ENCODE measurements at regions not wholly inside any gene's neighbourhood (a gene's known extent, or its start where the extent isn't known, plus 50 kb on each side); places are given as distances from the start of the nearest gene placed in this dataset.
A peak's percentile ranks its signal among the peaks of the same experiment; 100 is the strongest.

- Histone ChIP-seq H3K4me3 (ENCODE audit: low read depth, low read length) (no peak overlapping the region), H3K9me3 (ENCODE audit: severe bottlenecking) (no peaks in the 10 kb centered on the region), H3K27ac (no peak overlapping the region; the same call in 1 of the 2 replicates), H3K27me3 (ENCODE audit: insufficient read depth, low read depth, severe bottlenecking) (no peaks in the 10 kb centered on the region), H3K36me3 (no peaks in the 10 kb centered on the region)
- peak; percentile 59 for DNase-seq
- TF ChIP-seq, protein P1, sequence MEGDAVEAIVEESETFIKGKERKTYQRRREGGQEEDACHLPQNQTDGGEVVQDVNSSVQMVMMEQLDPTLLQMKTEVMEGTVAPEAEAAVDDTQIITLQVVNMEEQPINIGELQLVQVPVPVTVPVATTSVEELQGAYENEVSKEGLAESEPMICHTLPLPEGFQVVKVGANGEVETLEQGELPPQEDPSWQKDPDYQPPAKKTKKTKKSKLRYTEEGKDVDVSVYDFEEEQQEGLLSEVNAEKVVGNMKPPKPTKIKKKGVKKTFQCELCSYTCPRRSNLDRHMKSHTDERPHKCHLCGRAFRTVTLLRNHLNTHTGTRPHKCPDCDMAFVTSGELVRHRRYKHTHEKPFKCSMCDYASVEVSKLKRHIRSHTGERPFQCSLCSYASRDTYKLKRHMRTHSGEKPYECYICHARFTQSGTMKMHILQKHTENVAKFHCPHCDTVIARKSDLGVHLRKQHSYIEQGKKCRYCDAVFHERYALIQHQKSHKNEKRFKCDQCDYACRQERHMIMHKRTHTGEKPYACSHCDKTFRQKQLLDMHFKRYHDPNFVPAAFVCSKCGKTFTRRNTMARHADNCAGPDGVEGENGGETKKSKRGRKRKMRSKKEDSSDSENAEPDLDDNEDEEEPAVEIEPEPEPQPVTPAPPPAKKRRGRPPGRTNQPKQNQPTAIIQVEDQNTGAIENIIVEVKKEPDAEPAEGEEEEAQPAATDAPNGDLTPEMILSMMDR (IDR thresholded peaks at IDR 0.05; ENCODE audit: low read depth, low read length): no peak
Measured at GRCh38 chr15:70362350-70362749, 264.6 kb upstream of the TLE3 start.

DNA sequence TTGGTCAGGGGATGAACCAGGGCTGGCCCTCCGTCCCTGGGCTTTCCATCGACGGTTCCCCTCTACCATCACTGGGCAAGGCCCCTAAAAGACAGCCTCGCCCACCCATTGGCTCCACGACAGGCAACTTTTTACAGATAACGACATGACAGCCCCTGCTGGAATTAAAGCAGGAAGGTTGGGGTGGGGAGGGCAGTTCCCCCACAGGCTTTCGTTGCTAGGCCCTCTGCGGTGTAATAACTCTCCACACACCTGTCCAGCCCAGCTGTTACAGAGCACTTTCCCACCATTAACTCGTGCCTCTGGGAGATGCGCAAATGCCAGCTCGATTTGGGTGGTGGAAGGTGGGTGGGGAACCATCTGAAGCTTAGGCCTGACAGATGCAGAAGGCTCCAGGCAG is 264.2 kb upstream of the TLE3 start:
- no peak for DNase-seq
- TF ChIP-seq, protein P1 (IDR thresholded peaks at IDR 0.05; ENCODE audit: low read depth, low read length): no peak
- H3K9me3 ChIP-seq (ENCODE audit: severe bottlenecking): no peaks in the 10 kb centered on the region
- no peak overlapping the region for H3K27ac ChIP-seq
- no peaks in the 10 kb centered on the region for H3K36me3 ChIP-seq
- no peaks in the 10 kb centered on the region for H3K27me3 ChIP-seq (ENCODE audit: insufficient read depth, low read depth, severe bottlenecking)
- no peak overlapping the region for H3K4me3 ChIP-seq (ENCODE audit: low read depth, low read length)

DNA sequence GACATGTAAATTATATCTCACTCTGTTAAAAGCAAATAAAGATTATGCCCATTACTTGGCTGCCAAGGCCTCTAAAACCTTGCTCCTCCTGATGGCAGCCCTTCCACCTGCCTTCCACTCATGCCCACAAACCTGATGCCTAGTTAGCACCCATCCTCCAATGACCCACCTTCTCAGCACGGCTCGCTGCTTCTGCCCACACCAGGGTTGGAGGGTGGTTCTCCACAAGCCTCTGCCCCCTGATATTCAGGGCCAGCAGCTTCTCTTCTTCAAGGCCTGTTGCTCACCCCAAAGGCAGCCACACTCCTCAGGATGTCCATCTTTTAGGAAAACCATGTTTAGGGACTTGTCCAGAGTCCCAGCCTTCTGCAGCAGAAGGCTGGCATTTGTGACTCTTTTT is 263.4 kb upstream of the TLE3 start:
- H3K27me3 ChIP-seq (ENCODE audit: insufficient read depth, low read depth, severe bottlenecking): no peaks in the 10 kb centered on the region
- H3K36me3 ChIP-seq: no peaks in the 10 kb centered on the region
- TF ChIP-seq, protein P1 (IDR thresholded peaks at IDR 0.05; ENCODE audit: low read depth, low read length): no peak
- DNase-seq: no peak
- no peak overlapping the region for H3K27ac ChIP-seq
- no peak overlapping the region for H3K4me3 ChIP-seq (ENCODE audit: low read depth, low read length)
- no peaks in the 10 kb centered on the region for H3K9me3 ChIP-seq (ENCODE audit: severe bottlenecking)

- Histone ChIP-seq H3K36me3 (no peaks in the 10 kb centered on the region), H3K9me3 (ENCODE audit: severe bottlenecking) (no peaks in the 10 kb centered on the region), H3K4me3 (ENCODE audit: low read depth, low read length) (no peak overlapping the region), H3K27me3 (ENCODE audit: insufficient read depth, low read depth, severe bottlenecking) (no peaks in the 10 kb centered on the region), H3K27ac (no peak overlapping the region)
- TF ChIP-seq, protein P1 (IDR thresholded peaks at IDR 0.05; ENCODE audit: low read depth, low read length): no peak
- DNase-seq: no peak
Measured at GRCh38 chr15:70358871-70359647, 261.3 kb upstream of the TLE3 start.

GRCh38 chr15:70358011-70358819 is 260.5 kb upstream of the TLE3 start:
- no peaks in the 10 kb centered on the region for H3K9me3 ChIP-seq (ENCODE audit: severe bottlenecking)
- TF ChIP-seq, protein P1 (IDR thresholded peaks at IDR 0.05; ENCODE audit: low read depth, low read length): no peak
- H3K4me3 ChIP-seq (ENCODE audit: low read depth, low read length): no peak overlapping the region
- no peak for DNase-seq
- H3K36me3 ChIP-seq: no peaks in the 10 kb centered on the region
- H3K27me3 ChIP-seq (ENCODE audit: insufficient read depth, low read depth, severe bottlenecking): no peaks in the 10 kb centered on the region
- H3K27ac ChIP-seq: no peak overlapping the region

Data from WERI-Rb-1 (cell line).